ENCODE measurements at regions not wholly inside any gene's neighbourhood (a gene's known extent, or its start where the extent isn't known, plus 50 kb on each side); places are given as distances from the start of the nearest gene placed in this dataset.

DNA sequence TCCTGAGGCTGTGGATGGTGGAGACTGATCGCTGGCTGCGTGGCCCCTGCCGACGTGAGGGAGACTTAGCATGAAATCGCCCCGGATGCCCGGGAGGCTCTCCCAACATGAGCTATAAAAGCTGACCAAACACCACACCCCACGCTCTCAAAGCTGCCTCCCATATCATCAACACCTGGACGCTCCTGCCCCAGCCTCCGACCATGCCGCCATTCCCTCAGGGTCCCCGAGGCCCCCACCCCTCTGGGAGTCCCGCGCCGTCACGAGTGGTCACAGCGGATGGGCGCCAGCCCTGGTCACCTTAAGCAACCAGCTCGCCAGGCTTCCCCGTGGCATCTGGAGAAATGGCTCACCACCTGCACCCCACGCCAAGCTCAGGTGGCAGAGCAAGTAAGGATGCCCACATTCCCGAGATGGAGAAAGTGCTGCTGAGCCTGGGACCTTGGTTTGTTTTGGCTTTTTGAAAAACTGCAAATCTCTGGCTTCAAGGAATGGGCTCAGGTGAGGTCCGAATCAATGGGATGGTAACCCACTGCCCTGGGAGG is 196.0 kb downstream of the MED10 start:
- Histone ChIP-seq H3K4me1 (ENCODE audit: control insufficient read depth, insufficient read depth, low read length, poor library complexity, severe bottlenecking) (no peaks in the 10 kb centered on the region), H3K27ac (ENCODE audit: low read depth, low read length, severe bottlenecking) (no peak overlapping the region), H3K36me3 (ENCODE audit: control insufficient read depth, insufficient read depth, low read length) (no peaks in the 10 kb centered on the region), H3K9me3 (ENCODE audit: control insufficient read depth, low read length) (no peaks in the 10 kb centered on the region), H3K4me3 (ENCODE audit: extremely low read depth, insufficient read depth, low read length, poor library complexity, severe bottlenecking) (no peak overlapping the region)
- WGBS, 2 experiments (ENCODE audit: insufficient coverage in 2 of 2), result 78 to 81% methylated on average over 17 to 19 of the region's 23 CpGs

DNA sequence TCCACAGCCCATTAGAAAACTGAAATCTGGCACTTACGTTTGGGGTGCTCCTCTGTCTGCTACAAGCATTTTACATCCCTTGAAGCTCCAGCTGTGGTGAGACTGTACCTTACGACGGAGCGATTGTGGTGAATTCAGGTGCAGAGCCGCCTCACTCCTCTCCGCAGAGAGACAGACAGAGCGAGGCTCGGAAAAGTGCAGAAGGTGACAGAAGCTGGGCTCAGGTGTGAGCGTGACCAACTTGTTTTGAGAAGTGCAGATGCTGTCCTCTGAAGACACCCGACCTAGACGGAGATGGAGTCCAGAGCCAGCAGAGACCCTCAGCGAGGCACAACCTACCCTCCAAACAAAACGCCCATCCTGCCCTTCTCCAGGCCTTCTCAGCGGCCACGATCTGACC is 196.5 kb downstream of the MED10 start:
- 77 to 87% methylated on average over 13 to 14 of the region's 15 CpGs for WGBS, 2 experiments (ENCODE audit: insufficient coverage in 2 of 2)
- no peak overlapping the region for H3K27ac ChIP-seq (ENCODE audit: low read depth, low read length, severe bottlenecking)
- H3K9me3 ChIP-seq (ENCODE audit: control insufficient read depth, low read length), result no peaks in the 10 kb centered on the region
- H3K4me3 ChIP-seq (ENCODE audit: extremely low read depth, insufficient read depth, low read length, poor library complexity, severe bottlenecking), result no peak overlapping the region
- no peaks in the 10 kb centered on the region for H3K4me1 ChIP-seq (ENCODE audit: control insufficient read depth, insufficient read depth, low read length, poor library complexity, severe bottlenecking)
- no peaks in the 10 kb centered on the region for H3K36me3 ChIP-seq (ENCODE audit: control insufficient read depth, insufficient read depth, low read length)

DNA sequence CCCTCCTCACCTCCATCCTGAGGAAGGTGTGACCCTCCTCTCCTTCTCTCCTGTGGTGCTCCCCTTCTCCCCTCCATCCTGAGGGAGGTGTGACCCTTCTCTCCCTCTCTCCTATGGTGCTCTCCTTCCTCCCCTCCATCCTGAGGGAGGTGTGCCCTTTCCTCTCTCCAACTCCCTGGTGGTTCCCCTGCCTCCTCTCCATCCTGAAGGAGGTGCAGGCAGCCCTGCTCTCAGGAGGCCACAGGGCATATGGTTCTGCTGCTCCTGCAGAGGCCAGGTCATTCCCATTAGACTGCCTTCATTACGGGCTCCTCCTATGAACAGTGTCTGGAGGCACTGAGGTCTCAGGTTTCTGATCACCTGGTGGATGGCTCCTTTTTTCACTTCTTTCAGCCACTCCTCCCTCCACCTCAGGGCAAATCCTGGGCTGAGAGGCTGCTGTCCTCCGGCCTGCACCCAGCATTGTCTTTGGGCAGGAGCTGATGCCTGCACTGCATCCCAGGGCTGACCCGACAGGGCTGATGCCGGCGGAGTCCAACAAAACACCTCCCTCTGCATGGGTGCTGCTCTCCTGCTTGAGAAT is 197.1 kb downstream of the MED10 start:
- H3K36me3 ChIP-seq (ENCODE audit: control insufficient read depth, insufficient read depth, low read length), result no peaks in the 10 kb centered on the region
- WGBS, 2 experiments (ENCODE audit: insufficient coverage in 2 of 2), result 80 to 93% methylated on average over 3 to 5 of the region's 5 CpGs
- no peak overlapping the region for H3K4me3 ChIP-seq (ENCODE audit: extremely low read depth, insufficient read depth, low read length, poor library complexity, severe bottlenecking)
- no peak overlapping the region for H3K27ac ChIP-seq (ENCODE audit: low read depth, low read length, severe bottlenecking)
- H3K9me3 ChIP-seq (ENCODE audit: control insufficient read depth, low read length), result no peaks in the 10 kb centered on the region
- no peaks in the 10 kb centered on the region for H3K4me1 ChIP-seq (ENCODE audit: control insufficient read depth, insufficient read depth, low read length, poor library complexity, severe bottlenecking)

DNA sequence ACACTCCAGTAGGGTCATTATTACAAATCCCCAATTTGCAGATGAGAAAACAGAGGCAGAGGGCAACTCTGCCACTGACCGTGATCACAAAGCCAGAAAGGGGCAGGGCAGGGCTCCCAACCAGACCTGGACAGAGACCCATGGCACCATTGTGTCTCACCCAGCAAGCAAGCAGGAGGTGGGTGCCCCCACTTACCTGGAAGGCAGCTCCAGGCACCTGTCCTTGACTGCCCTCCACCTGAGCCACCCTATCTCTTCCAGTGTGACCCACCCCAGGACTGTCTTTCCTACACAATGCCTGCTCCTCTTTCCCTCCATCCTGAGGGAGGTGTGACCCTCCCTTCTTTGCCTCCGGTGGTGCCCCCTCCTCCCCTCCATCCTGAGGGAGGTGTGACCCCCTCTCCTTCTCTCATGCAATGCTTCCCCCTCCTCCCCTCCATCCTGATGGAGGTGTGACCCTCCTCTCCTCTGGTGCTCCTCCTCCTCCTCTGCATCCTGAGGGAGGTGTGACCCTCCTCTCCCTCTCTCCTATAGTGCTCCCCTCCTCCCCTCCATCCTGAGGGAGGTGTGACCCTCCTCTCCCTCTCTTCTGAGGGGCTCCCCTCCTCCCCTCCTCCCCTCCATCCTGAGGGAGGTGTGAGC is 198.0 kb downstream of the MED10 start:
- Histone ChIP-seq H3K9me3 (ENCODE audit: control insufficient read depth, low read length) (no peaks in the 10 kb centered on the region), H3K27ac (ENCODE audit: low read depth, low read length, severe bottlenecking) (no peak overlapping the region), H3K4me1 (ENCODE audit: control insufficient read depth, insufficient read depth, low read length, poor library complexity, severe bottlenecking) (no peaks in the 10 kb centered on the region), H3K4me3 (ENCODE audit: extremely low read depth, insufficient read depth, low read length, poor library complexity, severe bottlenecking) (no peak overlapping the region), H3K36me3 (ENCODE audit: control insufficient read depth, insufficient read depth, low read length) (no peaks in the 10 kb centered on the region)
- 90 to 100% methylated on average over 2 of the region's 2 CpGs for WGBS, 2 experiments (ENCODE audit: insufficient coverage in 2 of 2)

DNA sequence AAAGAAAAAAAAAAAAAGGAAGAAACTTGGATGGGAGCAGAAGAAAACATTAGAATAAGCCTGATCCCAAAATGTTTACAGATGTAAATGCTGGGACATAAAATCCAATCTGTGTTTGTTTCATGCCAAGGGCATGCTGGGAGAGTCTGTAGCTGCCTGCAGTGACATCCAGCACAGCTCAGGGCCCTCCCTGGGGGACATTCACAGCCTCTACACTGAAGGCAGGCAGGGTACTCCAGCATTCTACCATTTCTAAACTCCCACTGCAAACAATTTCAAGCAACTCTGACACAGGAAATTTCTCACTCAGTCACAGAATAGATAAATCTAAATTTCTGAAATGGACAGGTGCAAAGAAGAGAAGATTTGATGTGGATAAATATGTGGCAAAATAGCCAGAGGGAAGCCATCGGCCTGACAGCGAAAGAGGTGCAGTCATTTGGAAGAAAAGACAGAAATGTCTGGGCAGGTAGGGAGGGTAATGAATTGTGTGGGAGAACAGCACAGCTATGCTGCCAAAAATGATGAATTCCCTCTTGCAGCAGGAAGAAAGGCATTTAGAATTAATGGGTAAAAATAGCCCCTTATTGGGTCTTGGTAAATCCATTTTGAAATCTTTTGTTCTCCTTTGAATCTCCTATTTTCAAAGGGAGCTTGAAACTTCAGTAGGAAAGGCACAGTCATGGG is 199.4 kb downstream of the MED10 start:
- H3K4me3 ChIP-seq (ENCODE audit: extremely low read depth, insufficient read depth, low read length, poor library complexity, severe bottlenecking), result no peak overlapping the region
- 100% methylated on average over 2 of the region's 2 CpGs for WGBS, 2 experiments (ENCODE audit: insufficient coverage in 2 of 2)

DNA sequence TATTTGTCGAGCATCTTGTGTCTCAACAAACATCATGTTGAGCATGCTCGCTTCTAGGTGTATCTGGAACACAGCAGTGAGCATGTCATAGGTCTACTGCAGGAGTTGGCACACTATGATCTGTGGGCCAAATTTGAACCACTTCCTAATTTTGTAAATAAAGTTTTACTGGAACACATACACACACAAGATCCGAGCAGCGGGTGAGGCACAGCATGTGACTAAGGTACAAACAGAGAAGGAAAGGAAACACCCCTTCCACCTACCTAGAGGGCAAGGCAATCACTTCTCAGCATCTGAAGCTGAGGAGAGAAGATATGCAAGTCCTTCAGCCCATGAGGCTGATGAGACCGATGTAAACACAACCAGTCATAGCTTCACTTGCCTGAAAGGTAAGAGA is 200.4 kb downstream of the MED10 start:
- no peaks in the 10 kb centered on the region for H3K4me1 ChIP-seq (ENCODE audit: control insufficient read depth, insufficient read depth, low read length, poor library complexity, severe bottlenecking)
- WGBS, 2 experiments (ENCODE audit: insufficient coverage in 2 of 2), result 76 to 80% methylated on average over 3 of the region's 5 CpGs
- H3K36me3 ChIP-seq (ENCODE audit: control insufficient read depth, insufficient read depth, low read length), result no peaks in the 10 kb centered on the region
- no peak overlapping the region for H3K27ac ChIP-seq (ENCODE audit: low read depth, low read length, severe bottlenecking)
- no peak overlapping the region for H3K4me3 ChIP-seq (ENCODE audit: extremely low read depth, insufficient read depth, low read length, poor library complexity, severe bottlenecking)
- no peaks in the 10 kb centered on the region for H3K9me3 ChIP-seq (ENCODE audit: control insufficient read depth, low read length)

More for the DNA sequence above, 199.4 kb downstream of the MED10 start:
- Histone ChIP-seq H3K27ac (ENCODE audit: low read depth, low read length, severe bottlenecking) (no peak overlapping the region), H3K36me3 (ENCODE audit: control insufficient read depth, insufficient read depth, low read length) (no peaks in the 10 kb centered on the region), H3K4me1 (ENCODE audit: control insufficient read depth, insufficient read depth, low read length, poor library complexity, severe bottlenecking) (no peaks in the 10 kb centered on the region), H3K9me3 (ENCODE audit: control insufficient read depth, low read length) (no peaks in the 10 kb centered on the region)

DNA sequence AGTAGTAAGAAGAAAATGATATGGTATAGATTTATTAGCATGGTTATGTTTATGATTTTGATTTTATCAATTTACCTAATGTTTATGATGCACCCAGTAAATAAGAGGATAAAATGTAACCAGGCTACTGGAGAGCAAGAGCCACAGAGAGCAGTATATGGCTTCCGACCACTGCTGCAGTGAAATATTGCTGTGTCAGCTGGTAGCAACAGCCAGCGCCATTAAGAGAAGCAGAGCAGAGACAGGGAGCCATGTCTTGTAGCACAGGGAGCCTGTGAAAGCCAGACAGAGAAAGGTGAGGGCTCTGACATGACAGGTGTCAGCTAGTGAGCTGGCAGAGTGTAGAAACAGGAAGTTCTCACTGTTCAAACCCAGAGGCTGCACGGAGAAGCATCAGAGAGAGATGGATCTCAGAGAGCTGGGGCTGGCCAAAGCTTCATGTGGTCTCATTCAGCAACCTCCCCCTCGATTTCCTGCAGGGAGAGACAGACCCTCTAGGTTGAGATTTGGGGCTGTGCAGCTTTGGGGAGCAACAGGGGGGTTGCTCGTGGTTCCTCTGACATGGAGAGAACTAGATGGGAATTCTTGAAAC is 202.1 kb downstream of the MED10 start:
- H3K27ac ChIP-seq (ENCODE audit: low read depth, low read length, severe bottlenecking), result no peak overlapping the region
- WGBS, 2 experiments (ENCODE audit: insufficient coverage in 2 of 2), result 77 to 85% methylated on average over 4 to 5 of the region's 5 CpGs

DNA sequence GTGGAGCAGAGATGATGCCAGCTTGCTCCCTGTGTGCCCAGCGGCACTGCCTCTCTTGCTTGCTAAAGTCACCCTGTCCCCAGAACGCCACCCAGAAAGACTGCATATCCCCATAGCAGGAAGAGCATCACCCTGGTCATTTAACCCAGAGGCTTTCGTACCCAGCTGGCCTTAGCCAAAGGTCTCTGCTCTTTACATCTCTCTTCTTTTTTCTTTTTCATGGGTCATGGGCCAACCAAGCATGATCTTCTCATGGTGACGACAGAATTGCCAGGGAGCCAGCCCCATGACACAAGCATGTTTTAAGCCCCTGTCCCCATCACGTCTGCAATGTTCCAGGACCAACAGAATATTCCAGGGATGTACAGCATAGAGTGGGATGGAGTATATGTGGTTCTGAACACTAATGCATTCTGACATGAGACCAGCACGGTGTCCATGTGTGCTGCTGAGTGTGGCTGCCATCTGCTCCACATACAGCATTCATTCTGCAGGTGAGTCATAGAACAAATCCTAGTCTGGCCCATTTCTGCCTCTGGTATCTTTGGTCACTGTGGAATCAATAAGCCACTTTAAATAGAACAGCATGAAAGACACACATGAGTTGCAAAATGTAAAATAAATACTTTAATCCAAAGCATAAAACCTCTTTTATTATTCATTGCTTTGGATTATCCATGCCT is 203.0 kb downstream of the MED10 start:
- Histone ChIP-seq H3K4me3 (ENCODE audit: extremely low read depth, insufficient read depth, low read length, poor library complexity, severe bottlenecking) (no peak overlapping the region), H3K4me1 (ENCODE audit: control insufficient read depth, insufficient read depth, low read length, poor library complexity, severe bottlenecking) (no peaks in the 10 kb centered on the region), H3K9me3 (ENCODE audit: control insufficient read depth, low read length) (no peaks in the 10 kb centered on the region), H3K36me3 (ENCODE audit: control insufficient read depth, insufficient read depth, low read length) (no peaks in the 10 kb centered on the region), H3K27ac (ENCODE audit: low read depth, low read length, severe bottlenecking) (no peak overlapping the region)
- WGBS, 2 experiments (ENCODE audit: insufficient coverage in 2 of 2), result 83 to 92% methylated on average over 5 to 6 of the region's 6 CpGs

More for the DNA sequence above, 202.1 kb downstream of the MED10 start:
- no peaks in the 10 kb centered on the region for H3K4me1 ChIP-seq (ENCODE audit: control insufficient read depth, insufficient read depth, low read length, poor library complexity, severe bottlenecking)
- H3K9me3 ChIP-seq (ENCODE audit: control insufficient read depth, low read length), result no peaks in the 10 kb centered on the region
- H3K36me3 ChIP-seq (ENCODE audit: control insufficient read depth, insufficient read depth, low read length), result no peaks in the 10 kb centered on the region
- H3K4me3 ChIP-seq (ENCODE audit: extremely low read depth, insufficient read depth, low read length, poor library complexity, severe bottlenecking), result no peak overlapping the region

DNA sequence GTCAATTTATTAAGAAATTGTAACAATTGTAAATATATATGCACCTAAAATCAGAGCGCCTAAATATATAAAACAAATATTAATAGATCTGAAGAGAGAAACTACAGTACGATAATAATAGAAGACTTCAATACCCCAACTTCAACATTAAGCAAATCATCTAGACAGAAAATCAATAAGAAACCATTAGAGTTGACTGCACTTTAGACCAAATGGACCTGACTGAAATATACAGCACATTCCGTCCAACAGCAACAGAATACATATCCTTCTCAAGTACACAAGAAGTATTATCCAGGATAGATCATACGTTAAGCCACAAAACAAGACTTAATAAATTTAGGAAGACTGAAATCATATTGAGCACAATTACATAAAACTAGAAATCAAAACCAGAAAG is 208.7 kb downstream of the MED10 start:
- WGBS, 2 experiments (ENCODE audit: insufficient coverage in 2 of 2), result 40% methylated on average over 1 of the region's 4 CpGs; no CpG with 5 or more reads in 1 of the 2 experiments
- no peak overlapping the region for H3K27ac ChIP-seq (ENCODE audit: low read depth, low read length, severe bottlenecking)
- H3K4me3 ChIP-seq (ENCODE audit: extremely low read depth, insufficient read depth, low read length, poor library complexity, severe bottlenecking), result no peak overlapping the region
- no peaks in the 10 kb centered on the region for H3K36me3 ChIP-seq (ENCODE audit: control insufficient read depth, insufficient read depth, low read length)
- no peaks in the 10 kb centered on the region for H3K9me3 ChIP-seq (ENCODE audit: control insufficient read depth, low read length)
- no peaks in the 10 kb centered on the region for H3K4me1 ChIP-seq (ENCODE audit: control insufficient read depth, insufficient read depth, low read length, poor library complexity, severe bottlenecking)

DNA sequence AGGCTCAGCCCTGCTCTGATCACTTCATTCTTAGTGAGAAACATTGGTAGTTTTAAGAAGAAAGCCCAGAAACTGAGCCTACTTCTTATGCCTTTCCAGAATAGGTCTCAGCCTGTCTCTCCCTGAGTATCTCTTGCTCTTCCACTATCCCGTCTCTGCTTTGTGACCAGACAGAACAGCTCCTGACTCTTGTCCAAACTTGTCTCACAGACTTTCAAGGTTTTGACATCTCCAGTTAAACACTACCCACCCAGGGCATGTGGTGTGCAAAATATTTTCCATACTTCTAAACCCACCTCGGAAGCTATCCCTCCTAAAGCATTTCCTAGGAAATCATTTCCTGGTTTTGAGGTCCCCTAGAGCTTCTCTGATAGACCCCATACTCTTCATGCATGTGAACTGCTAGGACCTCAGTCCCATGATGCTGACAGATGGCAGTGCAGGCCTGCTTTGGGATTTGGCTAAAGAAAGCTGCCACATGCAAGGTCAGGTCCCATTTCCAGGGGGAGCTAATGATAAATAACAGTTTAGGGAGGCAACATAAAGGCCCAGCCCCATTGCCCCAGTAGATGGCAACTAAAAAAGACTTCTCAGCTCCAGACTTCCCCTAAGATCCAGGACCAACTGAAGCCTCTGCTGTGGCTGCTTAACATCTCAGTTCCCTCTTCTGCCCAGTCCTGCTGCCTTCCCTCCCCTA is 211.5 kb downstream of the MED10 start:
- 80 to 100% methylated on average over 2 of the region's 2 CpGs for WGBS, 2 experiments (ENCODE audit: insufficient coverage in 2 of 2)
- Histone ChIP-seq H3K27ac (ENCODE audit: low read depth, low read length, severe bottlenecking) (no peak overlapping the region), H3K4me3 (ENCODE audit: extremely low read depth, insufficient read depth, low read length, poor library complexity, severe bottlenecking) (no peak overlapping the region), H3K4me1 (ENCODE audit: control insufficient read depth, insufficient read depth, low read length, poor library complexity, severe bottlenecking) (no peaks in the 10 kb centered on the region), H3K9me3 (ENCODE audit: control insufficient read depth, low read length) (no peaks in the 10 kb centered on the region), H3K36me3 (ENCODE audit: control insufficient read depth, insufficient read depth, low read length) (no peaks in the 10 kb centered on the region)

All from mesodermal cell (in vitro differentiated cells).